SK-N-SH (cell line): ENCODE measurements at regions not wholly inside any gene's neighbourhood (a gene's known extent, or its start where the extent isn't known, plus 50 kb on each side); places are given as distances from the start of the nearest gene placed in this dataset.

Experiments
- CTCF ChIA-PET: fragments of 300-600, 350-600 bp; formaldehyde crosslinking; extraction: SDS; loops from one replicate; lab custom pipeline; 2021; lab: Yijun Ruan, JAX
- POLR2A ChIA-PET: fragments of 350-600 bp; sonication (Branson Sonifier 250); formaldehyde crosslinking; extraction: SDS; loops from one replicate; lab custom pipeline; 2020; ENCODE audit warnings: antibody characterized with exemption, inconsistent platforms; lab: Yijun Ruan, JAX
- DNase-seq: peaks from one replicate; pipeline ENCODE4 v3.0.0; 2012
- H2AFZ ChIP-seq: fragments of 200-600 bp; sonication (generic); 2 replicates; pipeline ENCODE4 v1.8.1; 2016; ENCODE audit warnings: antibody characterized with exemption, mild to moderate bottlenecking, low read depth
- H3F3A ChIP-seq: fragments of 200-600 bp; sonication (generic); replicated peaks from 2 replicates; pipeline ENCODE3; 2016; ENCODE audit warnings: antibody characterized with exemption, mild to moderate bottlenecking; ENCODE audit not compliant: insufficient read depth
- H3K27ac ChIP-seq, 2 experiments: fragments of 200-500 bp in 1 of 2; fragments of 200-600 bp in 1 of 2; sonication (Bioruptor generic) in 1 of 2; sonication (generic), shearing (Covaris generic) in 1 of 2; 2 replicates each; pipeline versions ENCODE4 v1.5.1 to v1.6.1; 2014 to 2016; ENCODE audit warnings: low read depth in 2 of 2, inconsistent platforms in 1 of 2, low read length in 1 of 2, mild to moderate bottlenecking in 1 of 2, mixed read lengths in 1 of 2
- H3K27me3 ChIP-seq: fragments of 200-600 bp; sonication (generic), shearing (Covaris generic); 2 replicates; pipeline ENCODE4 v1.6.1; 2016; ENCODE audit warnings: mixed run types; ENCODE audit not compliant: insufficient read depth
- H3K36me3 ChIP-seq, 2 experiments: fragments of 200-500 bp in 1 of 2; fragments of 200-600 bp in 1 of 2; sonication (Bioruptor generic) in 1 of 2; sonication (generic) in 1 of 2; replicated peaks in 1 of 2; 2 replicates each; pipeline versions ENCODE3 to v1.5.1; 2014 to 2016; ENCODE audit warnings: low read length in 1 of 2, mild to moderate bottlenecking in 1 of 2; ENCODE audit not compliant: insufficient read depth in 2 of 2, control insufficient read depth in 1 of 2
- H3K4me1 ChIP-seq, 2 experiments: fragments of 200-500 bp in 1 of 2; fragments of 200-600 bp in 1 of 2; sonication (Bioruptor generic) in 1 of 2; sonication (generic), shearing (Covaris generic) in 1 of 2; 2 replicates each; pipeline versions ENCODE4 v1.5.1 to v1.6.1; 2014 to 2016; ENCODE audit warnings: low read depth in 1 of 2, low read length in 1 of 2, mixed run types in 1 of 2; ENCODE audit not compliant: insufficient read depth in 2 of 2, control insufficient read depth in 1 of 2
- H3K4me2 ChIP-seq: fragments of 200-600 bp; sonication (generic), shearing (Covaris generic); 2 replicates; pipeline ENCODE4 v1.6.1; 2017; ENCODE audit warnings: mixed run types
- H3K4me3 ChIP-seq, 2 experiments: fragments of 200-500 bp in 1 of 2; fragments of 200-600 bp in 1 of 2; sonication (Bioruptor generic) in 1 of 2; sonication (generic), shearing (Covaris generic) in 1 of 2; 2 replicates each; pipeline versions ENCODE4 v1.5.1 to v1.8.1; 2014 to 2016; ENCODE audit warnings: low read depth in 2 of 2, inconsistent platforms in 1 of 2, low read length in 1 of 2, mild to moderate bottlenecking in 1 of 2, mixed read lengths in 1 of 2, moderate library complexity in 1 of 2
- H3K79me2 ChIP-seq: fragments of 200-600 bp; sonication (generic); 2 replicates; pipeline ENCODE4 v1.8.1; 2017; ENCODE audit warnings: mild to moderate bottlenecking; ENCODE audit not compliant: insufficient read depth
- H3K9ac ChIP-seq: fragments of 200-600 bp; sonication (generic); 2 replicates; pipeline ENCODE4 v1.6.1; 2017; ENCODE audit warnings: mixed run types
- H3K9me2 ChIP-seq: fragments of 200-600 bp; sonication (generic); 2 replicates; pipeline ENCODE4 v1.6.1; 2017; ENCODE audit warnings: mixed run types
- H3K9me3 ChIP-seq: fragments of 200-600 bp; sonication (generic); 2 replicates; pipeline ENCODE4 v1.6.1; 2017; ENCODE audit warnings: mixed run types, mild to moderate bottlenecking, moderate library complexity
- H4K20me1 ChIP-seq: fragments of 200-600 bp; sonication (generic); 2 replicates; pipeline ENCODE4 v1.6.1; 2017; ENCODE audit warnings: mild to moderate bottlenecking, mixed run types; ENCODE audit not compliant: insufficient read depth
- CHD2 ChIP-seq: fragments of 150-350 bp; IDR thresholded peaks from 2 replicates; pipeline ENCODE4 v1.6.1; 2018; ENCODE audit warnings: low read length; ENCODE audit not compliant: partially characterized antibody
- EZH2phosphoT487 ChIP-seq: fragments of 200-600 bp; sonication (generic); IDR thresholded peaks from 2 replicates; pipeline ENCODE4 v1.6.1; 2017; ENCODE audit warnings: low read depth, mixed run types, mild to moderate bottlenecking, antibody characterized with exemption, moderate library complexity, borderline replicate concordance
- GABPA ChIP-seq: IDR thresholded peaks from 2 replicates; pipeline ENCODE4 v1.4.0; 2012; ENCODE audit warnings: low read depth, mild to moderate bottlenecking
- JUND ChIP-seq: IDR thresholded peaks from 2 replicates; pipeline ENCODE4 v1.4.0; 2012
- NRF1 ChIP-seq: IDR thresholded peaks from 2 replicates; pipeline ENCODE4 v1.6.1; 2012; ENCODE audit warnings: low read depth, mild to moderate bottlenecking, low read length
- POLR2AphosphoS5 ChIP-seq: IDR thresholded peaks from 2 replicates; pipeline ENCODE4 v1.6.1; 2012; ENCODE audit warnings: low read depth, low read length
- RCOR1 ChIP-seq: fragments of 150-350 bp; IDR thresholded peaks from 2 replicates; pipeline ENCODE4 v1.6.1; 2017; ENCODE audit warnings: antibody characterized with exemption, low read length
- REST ChIP-seq: IDR thresholded peaks from 2 replicates; pipeline ENCODE4 v1.6.1; 2012; ENCODE audit warnings: mild to moderate bottlenecking, low read depth, low read length, moderate library complexity
- RFX5 ChIP-seq: IDR thresholded peaks from 2 replicates; pipeline ENCODE4 v1.6.1; 2012; ENCODE audit warnings: mild to moderate bottlenecking, improper control_type of control experiment, low read length
- RXRA ChIP-seq: IDR thresholded peaks from 2 replicates; pipeline ENCODE4 v1.4.0; 2012; ENCODE audit warnings: low read depth, mild to moderate bottlenecking, borderline replicate concordance
- TAF1 ChIP-seq: IDR thresholded peaks from 2 replicates; pipeline ENCODE4 v1.6.1; 2012; ENCODE audit warnings: low read depth, mild to moderate bottlenecking, low read length, moderate library complexity, borderline replicate concordance
- WGBS: methylation state at CpG from one replicate; pipeline ENCODE4 v1.1.6; 2017; ENCODE audit warnings: low lambda C conversion rate; 5-methylcytosine and 5-hydroxymethylcytosine counted together
- TF ChIP-seq, protein P1 (sequence below): IDR thresholded peaks from 2 replicates; pipeline ENCODE4 v1.4.0; 2012; ENCODE audit warnings: low read depth, borderline replicate concordance
- TF ChIP-seq, protein P2 (sequence below): fragments of 200-600 bp; sonication (generic); IDR thresholded peaks from 2 replicates; pipeline ENCODE4 v1.6.1; 2017; ENCODE audit warnings: antibody characterized with exemption, mild to moderate bottlenecking, moderate library complexity

DNA sequence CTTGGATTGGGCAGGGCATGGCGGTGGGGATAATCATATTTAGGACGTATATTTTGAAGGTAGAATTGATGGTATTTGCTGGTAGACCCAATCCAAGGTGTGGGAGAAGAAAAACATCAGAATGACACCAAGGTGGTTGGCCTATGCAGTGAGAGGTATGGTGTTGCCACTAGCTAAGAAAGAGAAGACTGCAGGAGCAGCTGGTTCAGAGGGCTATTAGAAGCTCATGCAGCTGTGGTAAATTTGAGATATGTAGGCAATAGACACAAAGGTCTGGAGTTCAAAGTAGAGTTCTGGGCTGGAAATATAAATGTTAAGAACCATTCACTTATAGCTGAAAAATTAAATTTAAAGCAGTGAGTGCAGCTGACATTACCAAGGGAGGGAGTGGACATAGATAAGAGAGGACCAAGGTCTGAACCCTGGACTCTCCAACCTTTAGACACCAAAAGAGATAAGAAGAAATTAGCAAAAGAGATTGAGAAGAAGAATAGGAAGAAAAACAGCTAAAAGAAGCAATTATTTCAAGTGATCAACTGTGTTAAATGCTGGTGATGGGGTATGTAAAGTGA, 74.7 kb upstream of the FAM169A start:
- Histone ChIP-seq H3K9ac (no peak overlapping the region), H3K9me3 (no peaks in the 10 kb centered on the region), H3K4me2 (no peak overlapping the region), H3K4me3 (no peak overlapping the region), H3K9me2 (no peaks in the 10 kb centered on the region), H3F3A (no peaks in the 10 kb centered on the region), H4K20me1 (no peaks in the 10 kb centered on the region), H3K79me2 (no peaks in the 10 kb centered on the region), H3K36me3 (no peaks in the 10 kb centered on the region), H3K27ac (no peak overlapping the region), H3K27me3 (no peaks in the 10 kb centered on the region; the same call in 1 of the 2 replicates), H2AFZ (no peak overlapping the region), H3K4me1 (no peaks in the 10 kb centered on the region)
- TF ChIP-seq POLR2AphosphoS5 (no peak), RCOR1 (no peak), TAF1 (no peak), NRF1 (no peak), GABPA (no peak), CHD2 (no peak), EZH2phosphoT487 (no peak), RFX5 (no peak)
- TF ChIP-seq, protein P1, sequence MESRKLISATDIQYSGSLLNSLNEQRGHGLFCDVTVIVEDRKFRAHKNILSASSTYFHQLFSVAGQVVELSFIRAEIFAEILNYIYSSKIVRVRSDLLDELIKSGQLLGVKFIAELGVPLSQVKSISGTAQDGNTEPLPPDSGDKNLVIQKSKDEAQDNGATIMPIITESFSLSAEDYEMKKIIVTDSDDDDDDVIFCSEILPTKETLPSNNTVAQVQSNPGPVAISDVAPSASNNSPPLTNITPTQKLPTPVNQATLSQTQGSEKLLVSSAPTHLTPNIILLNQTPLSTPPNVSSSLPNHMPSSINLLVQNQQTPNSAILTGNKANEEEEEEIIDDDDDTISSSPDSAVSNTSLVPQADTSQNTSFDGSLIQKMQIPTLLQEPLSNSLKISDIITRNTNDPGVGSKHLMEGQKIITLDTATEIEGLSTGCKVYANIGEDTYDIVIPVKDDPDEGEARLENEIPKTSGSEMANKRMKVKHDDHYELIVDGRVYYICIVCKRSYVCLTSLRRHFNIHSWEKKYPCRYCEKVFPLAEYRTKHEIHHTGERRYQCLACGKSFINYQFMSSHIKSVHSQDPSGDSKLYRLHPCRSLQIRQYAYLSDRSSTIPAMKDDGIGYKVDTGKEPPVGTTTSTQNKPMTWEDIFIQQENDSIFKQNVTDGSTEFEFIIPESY = no peak
- TF ChIP-seq, protein P2, sequence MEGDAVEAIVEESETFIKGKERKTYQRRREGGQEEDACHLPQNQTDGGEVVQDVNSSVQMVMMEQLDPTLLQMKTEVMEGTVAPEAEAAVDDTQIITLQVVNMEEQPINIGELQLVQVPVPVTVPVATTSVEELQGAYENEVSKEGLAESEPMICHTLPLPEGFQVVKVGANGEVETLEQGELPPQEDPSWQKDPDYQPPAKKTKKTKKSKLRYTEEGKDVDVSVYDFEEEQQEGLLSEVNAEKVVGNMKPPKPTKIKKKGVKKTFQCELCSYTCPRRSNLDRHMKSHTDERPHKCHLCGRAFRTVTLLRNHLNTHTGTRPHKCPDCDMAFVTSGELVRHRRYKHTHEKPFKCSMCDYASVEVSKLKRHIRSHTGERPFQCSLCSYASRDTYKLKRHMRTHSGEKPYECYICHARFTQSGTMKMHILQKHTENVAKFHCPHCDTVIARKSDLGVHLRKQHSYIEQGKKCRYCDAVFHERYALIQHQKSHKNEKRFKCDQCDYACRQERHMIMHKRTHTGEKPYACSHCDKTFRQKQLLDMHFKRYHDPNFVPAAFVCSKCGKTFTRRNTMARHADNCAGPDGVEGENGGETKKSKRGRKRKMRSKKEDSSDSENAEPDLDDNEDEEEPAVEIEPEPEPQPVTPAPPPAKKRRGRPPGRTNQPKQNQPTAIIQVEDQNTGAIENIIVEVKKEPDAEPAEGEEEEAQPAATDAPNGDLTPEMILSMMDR = no peak
- WGBS = 21% methylated on average over 2 of the region's 2 CpGs
- CTCF ChIA-PET = no interaction called here
- POLR2A ChIA-PET = no interaction called here
- no peak for DNase-seq

GRCh38 chr5:74938250-74938933, 72.2 kb upstream of the FAM169A start:
- CTCF ChIA-PET = no interaction called here
- Histone ChIP-seq H2AFZ (no peak overlapping the region), H3K27ac (no peak overlapping the region), H3K9me3 (no peaks in the 10 kb centered on the region), H3K4me2 (no peak overlapping the region), H3K27me3 (no peaks in the 10 kb centered on the region; the same call in 1 of the 2 replicates), H3K4me1 (peaks cover 0 to 11% of the 10 kb centered on the region in 2 experiments; a peak in 2 of 4 replicates), H3K4me3 (no peak overlapping the region), H3K9ac (no peak overlapping the region), H3K36me3 (no peaks in the 10 kb centered on the region), H4K20me1 (no peaks in the 10 kb centered on the region), H3K79me2 (no peaks in the 10 kb centered on the region), H3F3A (no peaks in the 10 kb centered on the region), H3K9me2 (no peaks in the 10 kb centered on the region)
- TF ChIP-seq JUND (no peak), REST (no peak), RXRA (no peak), POLR2AphosphoS5 (no peak)
- POLR2A ChIA-PET = no interaction called here
- DNase-seq = no peak
